BLaER1 (cell line): ENCODE measurements at regions not wholly inside any gene's neighbourhood (a gene's known extent, or its start where the extent isn't known, plus 50 kb on each side); places are given as distances from the start of the nearest gene placed in this dataset.
"Not testable (repeated sequence)": the region's sequence is repeated elsewhere in the genome, so short reads cannot be mapped to it uniquely, and the experiment has no call there.

ENCODE experiments used
- H3K27ac ChIP-seq: shearing (Covaris generic); formaldehyde crosslinking; 2 replicates; pipeline ENCODE4 v1.8.1; 2022
- H3K27me3 ChIP-seq: shearing (Covaris generic); formaldehyde crosslinking; 2 replicates; pipeline ENCODE4 v1.8.1; 2022
- H3K36me3 ChIP-seq: shearing (Covaris generic); formaldehyde crosslinking; 2 replicates; pipeline ENCODE4 v1.8.1; 2022
- H3K4me1 ChIP-seq: shearing (Covaris generic); formaldehyde crosslinking; 2 replicates; pipeline ENCODE4 v1.8.1; 2022
- H3K4me2 ChIP-seq: shearing (Covaris generic); formaldehyde crosslinking; 2 replicates; pipeline ENCODE4 v1.8.1; 2022
- H3K4me3 ChIP-seq: shearing (Covaris generic); formaldehyde crosslinking; 2 replicates; pipeline ENCODE4 v1.8.1; 2022
- H3K9ac ChIP-seq: shearing (Covaris generic); formaldehyde crosslinking; 2 replicates; pipeline ENCODE4 v1.8.1; 2022
- H3K9me3 ChIP-seq: shearing (Covaris generic); formaldehyde crosslinking; 2 replicates; pipeline ENCODE4 v1.8.1; 2022
- H4K20me1 ChIP-seq: shearing (Covaris generic); formaldehyde crosslinking; 2 replicates; pipeline ENCODE4 v1.8.1; 2022
- Cebpa-rat ChIP-seq: shearing (Covaris generic); IDR thresholded peaks from 2 replicates; pipeline ENCODE4 v1.8.1; 2022

DNA sequence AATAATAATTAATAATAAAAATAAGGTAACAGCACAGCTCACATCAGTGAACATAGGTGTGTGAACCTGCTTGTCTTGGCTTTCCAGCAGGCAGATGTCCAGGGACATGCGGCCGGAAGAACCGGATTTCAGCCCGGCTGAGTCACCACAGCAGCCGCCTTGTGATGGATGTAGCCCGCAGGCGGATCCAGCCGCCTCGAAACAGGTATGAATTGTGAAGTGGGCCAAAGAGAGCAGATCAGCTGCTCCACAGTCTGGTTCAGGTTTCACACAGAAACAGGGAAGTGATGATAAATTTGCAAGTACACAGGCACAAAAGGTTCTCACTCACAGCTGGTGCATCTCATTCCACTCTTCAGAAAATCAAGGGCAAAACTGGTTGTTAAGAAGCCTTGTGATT lies 55.1 kb downstream of the ID4 start:
- no peaks in the 10 kb centered on the region for H4K20me1 ChIP-seq
- H3K4me3 ChIP-seq = no peak overlapping the region
- H3K9me3 ChIP-seq = peaks cover 15% of the 10 kb centered on the region
- no peak overlapping the region for H3K9ac ChIP-seq
- H3K4me1 ChIP-seq = peaks cover 21% of the 10 kb centered on the region
- no peaks in the 10 kb centered on the region for H3K36me3 ChIP-seq
- no peak for TF ChIP-seq Cebpa-rat
- H3K27ac ChIP-seq = no peak overlapping the region
- H3K4me2 ChIP-seq = no peak overlapping the region
- H3K27me3 ChIP-seq = no peaks in the 10 kb centered on the region

DNA sequence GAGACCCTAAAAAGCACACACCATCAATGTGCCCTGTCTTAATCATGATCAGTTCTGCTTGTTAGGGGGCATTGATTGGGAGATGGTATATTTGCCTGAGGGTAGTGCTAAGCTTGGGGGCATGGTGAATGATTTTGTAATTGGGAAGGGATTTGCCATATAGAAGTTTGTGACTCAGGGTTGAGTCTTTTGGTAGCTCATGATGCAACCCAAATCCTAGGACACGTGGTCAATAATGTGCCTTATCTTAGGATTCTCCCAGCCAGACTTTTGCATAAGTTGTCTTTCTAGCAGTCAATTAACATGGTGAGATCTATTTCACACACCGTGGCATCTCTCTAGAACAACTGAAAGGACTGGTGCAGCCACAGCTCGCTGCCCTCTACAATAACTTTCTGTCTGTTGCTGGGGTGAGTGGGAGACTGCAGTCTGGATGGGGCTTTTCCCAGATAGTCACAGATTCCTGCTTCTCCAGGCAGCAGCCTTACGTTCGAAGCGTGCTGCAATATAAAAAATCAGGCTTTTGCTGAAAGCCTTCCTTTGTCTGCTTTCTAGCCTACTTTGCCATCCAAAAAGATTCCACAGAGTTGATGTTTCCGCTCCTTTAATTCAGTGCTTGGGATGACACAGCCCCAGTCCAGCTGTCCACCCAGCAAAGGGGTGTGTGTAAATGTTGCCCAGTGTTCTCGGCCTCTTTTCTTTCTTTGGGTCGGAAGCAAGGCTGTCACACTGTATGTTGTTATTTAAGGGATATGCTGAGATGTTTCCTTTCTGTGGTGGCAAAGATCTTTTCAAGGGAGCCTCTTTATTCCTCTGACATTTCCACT lies 58.9 kb downstream of the ID4 start:
- H3K27me3 ChIP-seq = no peaks in the 10 kb centered on the region
- H3K36me3 ChIP-seq = no peaks in the 10 kb centered on the region

DNA sequence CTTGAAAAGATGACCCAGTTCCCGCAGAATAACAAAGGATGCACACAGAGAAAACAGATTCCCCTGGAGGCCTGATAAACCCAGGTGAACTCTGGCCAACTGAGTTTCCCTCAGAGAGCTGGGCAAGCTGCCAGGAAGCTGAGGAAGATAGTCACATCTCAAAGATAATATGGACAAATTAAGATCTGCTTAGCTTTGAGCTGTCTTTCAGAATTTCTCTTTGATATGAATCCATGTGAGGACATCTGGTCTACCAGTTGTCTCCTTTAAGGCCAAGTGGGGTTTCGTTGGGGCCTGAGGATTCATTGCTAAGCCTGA lies 59.5 kb downstream of the ID4 start:
- Histone ChIP-seq H3K9ac (no peak overlapping the region), H3K4me1 (peaks cover 21% of the 10 kb centered on the region), H3K4me2 (peak overlapping the region; percentile 68), H3K36me3 (no peaks in the 10 kb centered on the region), H3K4me3 (no peak overlapping the region; the same call in 1 of the 2 replicates), H3K9me3 (peaks cover 11% of the 10 kb centered on the region), H4K20me1 (no peaks in the 10 kb centered on the region), H3K27ac (peak overlapping the region; percentile 40; the same call in 1 of the 2 replicates), H3K27me3 (no peaks in the 10 kb centered on the region)
- TF ChIP-seq Cebpa-rat = no peak

More for the DNA sequence above, 58.9 kb downstream of the ID4 start:
- Histone ChIP-seq H3K9ac (peak overlapping the region; percentile 27; the same call in 1 of the 2 replicates), H3K4me3 (no peak overlapping the region; the same call in 1 of the 2 replicates), H3K4me2 (peak overlapping the region; percentile 68), H3K4me1 (peaks cover 21% of the 10 kb centered on the region), H3K27ac (peak overlapping the region; percentile 40; the same call in 1 of the 2 replicates), H4K20me1 (no peaks in the 10 kb centered on the region), H3K9me3 (peaks cover 11% of the 10 kb centered on the region)
- no peak for TF ChIP-seq Cebpa-rat

DNA sequence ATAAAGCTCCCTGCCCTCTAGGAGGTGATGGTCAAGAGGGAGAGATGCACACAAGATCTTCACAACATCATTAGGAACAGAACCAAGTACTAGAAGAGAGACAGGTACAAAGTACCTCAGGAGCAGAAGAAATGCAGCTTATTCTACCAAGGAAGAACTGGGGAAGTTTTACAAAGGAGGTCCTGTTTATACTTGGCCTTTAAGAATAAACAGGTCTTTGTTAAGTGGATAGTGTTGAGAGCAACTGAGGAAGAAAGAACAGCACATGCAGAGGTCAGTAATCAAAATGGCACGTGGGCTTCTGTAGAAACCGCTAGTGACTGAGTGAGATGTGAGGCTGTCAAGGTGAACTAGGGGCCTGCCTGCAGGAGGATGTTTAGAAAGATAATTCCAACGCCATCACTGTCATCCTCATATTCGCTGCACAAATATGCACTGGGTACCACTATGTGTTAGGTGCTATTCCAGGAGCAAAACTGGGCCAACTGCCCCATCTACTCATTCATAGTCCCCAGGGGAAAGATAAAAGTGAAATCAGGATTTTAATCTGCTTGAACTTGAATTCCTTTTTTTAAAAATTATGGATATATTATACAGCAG lies 61.1 kb downstream of the ID4 start:
- H3K4me2 ChIP-seq = no peak overlapping the region
- no peak for TF ChIP-seq Cebpa-rat
- H3K27ac ChIP-seq = no peak overlapping the region
- H3K36me3 ChIP-seq = no peaks in the 10 kb centered on the region
- peaks cover 11% of the 10 kb centered on the region for H3K9me3 ChIP-seq
- peaks cover 21% of the 10 kb centered on the region for H3K4me1 ChIP-seq
- no peaks in the 10 kb centered on the region for H4K20me1 ChIP-seq
- no peak overlapping the region for H3K4me3 ChIP-seq
- no peak overlapping the region for H3K9ac ChIP-seq
- H3K27me3 ChIP-seq = no peaks in the 10 kb centered on the region

DNA sequence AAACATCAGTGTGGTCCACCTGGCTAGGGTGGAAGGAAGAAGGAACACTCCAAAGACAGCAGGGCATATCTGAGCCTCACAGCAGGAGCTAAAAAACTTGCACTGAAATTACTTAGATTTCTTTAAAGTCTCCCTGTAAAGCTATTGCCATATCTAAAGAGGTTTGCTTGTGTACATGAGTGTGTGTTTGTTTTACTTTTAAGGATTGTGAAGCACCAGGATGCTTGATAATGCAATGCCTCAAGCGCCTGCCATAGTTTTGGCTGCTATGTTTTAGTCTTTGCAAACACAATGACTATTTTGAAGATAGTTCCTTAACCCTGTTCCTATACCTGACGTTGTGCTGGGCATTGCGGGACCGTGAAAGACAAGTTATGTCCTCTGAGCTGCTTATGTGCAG lies 65.0 kb downstream of the ID4 start:
- no peaks in the 10 kb centered on the region for H3K4me1 ChIP-seq
- H3K4me3 ChIP-seq = no peak overlapping the region
- TF ChIP-seq Cebpa-rat = no peak
- H3K4me2 ChIP-seq = no peak overlapping the region
- H3K27ac ChIP-seq = no peak overlapping the region
- H3K27me3 ChIP-seq = no peaks in the 10 kb centered on the region
- no peak overlapping the region for H3K9ac ChIP-seq
- no peaks in the 10 kb centered on the region for H3K36me3 ChIP-seq
- no peaks in the 10 kb centered on the region for H3K9me3 ChIP-seq
- H4K20me1 ChIP-seq = no peaks in the 10 kb centered on the region

DNA sequence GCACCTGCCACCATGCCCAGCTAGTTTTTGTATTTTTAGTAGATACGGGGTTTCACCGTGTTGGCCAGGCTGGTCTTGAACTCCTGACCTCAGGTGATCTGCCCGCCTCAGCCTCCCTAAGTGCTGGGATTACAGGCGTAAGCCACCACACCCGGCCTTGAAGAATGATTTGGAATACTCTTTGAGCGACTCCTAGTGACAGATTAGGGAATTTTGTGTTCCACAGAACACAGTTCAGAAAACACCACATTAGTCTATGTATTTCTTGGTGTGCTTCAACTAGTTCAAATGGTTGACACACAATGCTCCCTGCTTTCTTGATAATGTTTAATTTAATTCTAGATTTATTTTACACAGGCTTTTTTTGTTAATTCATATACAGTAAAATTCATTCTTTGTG lies 67.2 kb downstream of the ID4 start:
- H3K36me3 ChIP-seq, H3K4me1 ChIP-seq, H3K27ac ChIP-seq: not testable (repeated sequence)

DNA sequence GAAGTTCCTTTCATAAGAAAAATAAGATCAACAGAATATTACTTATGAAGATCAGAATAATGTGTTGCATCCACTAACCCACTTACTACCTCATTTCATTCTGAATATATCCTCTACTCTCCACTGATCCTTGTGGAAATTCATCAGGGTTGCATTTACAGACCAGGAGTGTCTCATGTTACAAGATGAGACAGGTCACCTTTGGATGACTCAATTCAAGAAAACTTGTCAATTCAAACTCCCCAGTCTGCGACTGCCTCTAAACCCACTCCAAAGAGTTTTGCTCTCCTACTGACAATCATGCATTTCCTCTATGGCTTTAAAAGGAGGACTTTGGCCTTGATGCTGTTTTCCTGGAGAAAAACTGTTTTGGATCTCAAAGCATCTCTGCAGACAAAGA lies 68.4 kb downstream of the ID4 start:
- no peaks in the 10 kb centered on the region for H4K20me1 ChIP-seq
- no peaks in the 10 kb centered on the region for H3K4me1 ChIP-seq
- H3K36me3 ChIP-seq = no peaks in the 10 kb centered on the region
- no peak overlapping the region for H3K27ac ChIP-seq
- H3K9me3 ChIP-seq = no peaks in the 10 kb centered on the region
- TF ChIP-seq Cebpa-rat = no peak
- H3K27me3 ChIP-seq = no peaks in the 10 kb centered on the region
- H3K4me2 ChIP-seq = no peak overlapping the region
- no peak overlapping the region for H3K4me3 ChIP-seq
- H3K9ac ChIP-seq = no peak overlapping the region

More for the DNA sequence above, 67.2 kb downstream of the ID4 start:
- not testable (repeated sequence) for H3K4me2 ChIP-seq, H4K20me1 ChIP-seq, H3K27me3 ChIP-seq, H3K9ac ChIP-seq, H3K9me3 ChIP-seq, H3K4me3 ChIP-seq

DNA sequence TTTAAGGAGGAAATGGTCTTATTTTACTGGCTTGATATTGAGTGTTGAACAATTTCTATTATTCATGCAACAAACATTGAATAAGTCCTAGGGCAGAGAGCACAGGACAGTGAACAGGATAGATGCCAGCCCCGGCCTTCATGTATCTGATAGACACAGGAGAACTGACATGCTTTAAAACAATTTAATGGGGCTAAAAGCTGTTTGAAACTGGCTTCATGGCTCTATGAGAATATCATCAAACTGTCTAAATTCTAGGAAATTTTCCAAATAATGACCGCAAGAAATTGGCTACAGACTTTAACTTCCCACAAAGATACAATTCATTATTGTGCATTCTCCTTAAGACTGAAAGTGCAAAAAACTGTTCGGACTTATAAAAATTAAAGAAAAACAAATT lies 69.0 kb downstream of the ID4 start:
- Histone ChIP-seq H3K27me3 (no peaks in the 10 kb centered on the region), H4K20me1 (no peaks in the 10 kb centered on the region), H3K9ac (no peak overlapping the region), H3K36me3 (no peaks in the 10 kb centered on the region), H3K9me3 (no peaks in the 10 kb centered on the region), H3K27ac (no peak overlapping the region), H3K4me2 (no peak overlapping the region), H3K4me3 (no peak overlapping the region), H3K4me1 (no peaks in the 10 kb centered on the region)
- no peak for TF ChIP-seq Cebpa-rat

DNA sequence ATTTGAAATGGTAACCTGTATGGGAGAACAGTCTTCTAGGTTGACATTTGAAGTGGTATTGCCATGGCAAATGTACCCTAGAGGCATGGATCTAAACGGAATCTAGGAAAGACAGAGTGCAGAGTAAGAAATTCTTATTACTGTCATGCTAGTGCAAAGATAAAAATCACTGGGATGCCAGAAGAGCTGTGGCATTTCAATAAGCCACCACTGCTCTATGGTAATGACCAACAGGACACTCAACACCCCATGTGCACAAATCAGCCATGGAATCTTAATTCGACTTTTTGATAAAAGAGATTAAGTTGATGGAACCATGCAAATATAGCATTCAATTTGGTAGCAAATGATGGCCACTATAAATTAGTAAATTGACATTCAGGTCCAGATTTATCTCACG lies 74.1 kb downstream of the ID4 start:
- no peak for TF ChIP-seq Cebpa-rat
- no peaks in the 10 kb centered on the region for H3K36me3 ChIP-seq
- no peaks in the 10 kb centered on the region for H3K27me3 ChIP-seq
- no peaks in the 10 kb centered on the region for H3K4me1 ChIP-seq
- H3K4me2 ChIP-seq = no peak overlapping the region
- H3K4me3 ChIP-seq = no peak overlapping the region
- H4K20me1 ChIP-seq = no peaks in the 10 kb centered on the region
- no peak overlapping the region for H3K27ac ChIP-seq
- H3K9ac ChIP-seq = no peak overlapping the region
- H3K9me3 ChIP-seq = peaks cover 6% of the 10 kb centered on the region; the same call in 1 of the 2 replicates

DNA sequence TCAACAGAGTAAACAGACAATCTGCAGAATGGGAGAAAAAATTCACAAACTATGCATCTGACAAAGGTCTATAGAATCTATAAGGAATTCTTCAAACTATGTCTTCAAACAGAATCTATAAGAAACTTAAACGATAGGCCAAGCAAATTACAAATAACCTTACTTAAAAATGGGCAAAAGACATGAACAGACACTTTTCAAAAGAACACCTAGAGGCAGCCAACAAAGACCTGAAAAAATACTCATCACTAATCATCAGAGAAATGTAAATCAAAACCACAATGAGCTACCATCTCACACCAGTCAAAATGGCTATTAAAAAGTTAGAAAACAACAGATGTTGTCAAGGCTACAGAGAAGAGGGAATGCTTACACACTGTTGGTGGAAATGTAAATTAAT lies 81.3 kb downstream of the ID4 start:
- Histone ChIP-seq H3K36me3 (no peaks in the 10 kb centered on the region), H3K27me3 (no peaks in the 10 kb centered on the region), H4K20me1 (no peaks in the 10 kb centered on the region), H3K4me2 (no peak overlapping the region), H3K4me1 (no peaks in the 10 kb centered on the region), H3K9me3 (peaks cover 24% of the 10 kb centered on the region), H3K4me3 (no peak overlapping the region), H3K9ac (no peak overlapping the region), H3K27ac (no peak overlapping the region)
- TF ChIP-seq Cebpa-rat = no peak
